ENCODE measurements at regions not wholly inside any gene's neighbourhood (a gene's known extent, or its start where the extent isn't known, plus 50 kb on each side); places are given as distances from the start of the nearest gene placed in this dataset.

DNA sequence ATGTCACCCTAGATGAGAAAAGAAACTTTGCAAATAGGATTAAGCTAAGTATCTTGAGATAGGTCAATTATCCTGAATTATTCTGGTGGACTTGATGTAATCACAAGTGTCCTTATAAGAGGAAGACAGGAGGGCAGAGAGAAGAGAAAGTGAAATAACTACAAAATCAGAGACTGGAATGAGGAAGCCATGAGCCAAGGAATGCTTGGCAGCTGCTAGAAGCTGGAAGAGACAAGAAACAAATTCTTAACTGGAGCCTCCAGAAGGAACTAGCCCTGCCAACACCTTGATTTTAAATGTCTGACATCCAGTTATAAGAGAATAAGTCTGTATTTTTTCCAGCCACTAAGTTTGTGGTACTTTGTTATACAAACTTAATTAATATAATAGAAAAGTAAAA is 480.0 kb downstream of the NR2F1-AS1 start:
- H3K36me3 ChIP-seq: no peaks in the 10 kb centered on the region
- H3K4me1 ChIP-seq: peaks cover 0 to 5% (median 0%) of the 10 kb centered on the region in 9 donors
- H3K4me3 ChIP-seq: no peak overlapping the region
- no peak overlapping the region for H3K27ac ChIP-seq
- intact Hi-C loops (cut with DNase I): no loop called here
- TF ChIP-seq, protein P1, sequence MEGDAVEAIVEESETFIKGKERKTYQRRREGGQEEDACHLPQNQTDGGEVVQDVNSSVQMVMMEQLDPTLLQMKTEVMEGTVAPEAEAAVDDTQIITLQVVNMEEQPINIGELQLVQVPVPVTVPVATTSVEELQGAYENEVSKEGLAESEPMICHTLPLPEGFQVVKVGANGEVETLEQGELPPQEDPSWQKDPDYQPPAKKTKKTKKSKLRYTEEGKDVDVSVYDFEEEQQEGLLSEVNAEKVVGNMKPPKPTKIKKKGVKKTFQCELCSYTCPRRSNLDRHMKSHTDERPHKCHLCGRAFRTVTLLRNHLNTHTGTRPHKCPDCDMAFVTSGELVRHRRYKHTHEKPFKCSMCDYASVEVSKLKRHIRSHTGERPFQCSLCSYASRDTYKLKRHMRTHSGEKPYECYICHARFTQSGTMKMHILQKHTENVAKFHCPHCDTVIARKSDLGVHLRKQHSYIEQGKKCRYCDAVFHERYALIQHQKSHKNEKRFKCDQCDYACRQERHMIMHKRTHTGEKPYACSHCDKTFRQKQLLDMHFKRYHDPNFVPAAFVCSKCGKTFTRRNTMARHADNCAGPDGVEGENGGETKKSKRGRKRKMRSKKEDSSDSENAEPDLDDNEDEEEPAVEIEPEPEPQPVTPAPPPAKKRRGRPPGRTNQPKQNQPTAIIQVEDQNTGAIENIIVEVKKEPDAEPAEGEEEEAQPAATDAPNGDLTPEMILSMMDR (IDR thresholded peaks at IDR 0.05): no peak
- H3K9me3 ChIP-seq: peaks cover 0 to 10% (median 0%) of the 10 kb centered on the region in 11 donors
- ATAC-seq: no peak
- no peak for DNase-seq
- no peaks in the 10 kb centered on the region for H3K27me3 ChIP-seq

DNA sequence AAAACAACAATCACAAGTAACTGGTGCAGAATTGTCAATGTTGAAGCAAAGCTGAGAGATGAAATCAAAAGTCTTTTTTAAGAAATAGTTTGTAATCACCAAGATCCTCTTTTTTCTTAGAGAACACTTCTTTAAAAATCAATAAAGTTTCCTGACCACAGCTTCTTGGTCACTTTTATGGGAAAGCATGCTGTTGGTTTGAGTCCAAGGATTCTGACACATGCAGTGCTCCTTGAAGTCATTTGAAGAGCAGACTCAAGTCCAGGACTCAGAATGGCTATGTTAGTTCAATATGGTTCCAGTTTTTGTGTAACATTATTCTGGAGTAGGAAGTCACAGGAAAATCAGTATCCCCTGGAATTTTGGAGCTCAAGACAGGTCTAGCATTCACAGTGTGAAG is 480.6 kb downstream of the NR2F1-AS1 start:
- Histone ChIP-seq H3K27ac (no peak overlapping the region), H3K27me3 (no peaks in the 10 kb centered on the region), H3K9me3 (peaks cover 0 to 10% (median 0%) of the 10 kb centered on the region in 11 donors), H3K36me3 (no peaks in the 10 kb centered on the region), H3K4me1 (peaks cover 0 to 5% (median 0%) of the 10 kb centered on the region in 9 donors), H3K4me3 (no peak overlapping the region)
- DNase-seq (no peak), ATAC-seq (no peak)
- intact Hi-C loops (cut with DNase I): no loop called here
- TF ChIP-seq, protein P1 (IDR thresholded peaks at IDR 0.05): no peak

DNA sequence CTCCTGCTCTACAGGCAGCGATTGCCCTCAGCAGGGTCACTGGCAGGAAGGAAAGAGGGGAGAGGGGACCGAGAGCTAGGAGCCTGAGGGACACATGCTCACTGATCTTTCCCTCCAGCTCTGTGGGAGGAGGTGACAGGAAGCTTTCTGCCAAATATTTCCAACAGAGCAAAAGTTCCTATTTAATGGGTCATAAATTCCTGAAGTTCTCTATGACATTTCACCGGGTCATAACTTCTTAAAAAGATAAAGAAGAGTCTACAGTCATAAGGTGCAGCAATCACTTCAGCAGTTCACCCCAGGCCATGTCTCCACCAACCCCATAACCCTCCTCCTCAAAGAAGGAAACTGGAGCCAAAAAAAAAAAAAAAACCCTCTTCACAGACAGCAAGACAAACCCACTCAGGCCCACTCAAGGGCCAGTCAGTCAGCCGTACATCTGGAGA is 481.1 kb downstream of the NR2F1-AS1 start:
- intact Hi-C loops (cut with DNase I): no loop called here
- ATAC-seq (no peak), DNase-seq (no peak)
- TF ChIP-seq, protein P1 (IDR thresholded peaks at IDR 0.05): no peak
- peaks cover 0 to 5% (median 0%) of the 10 kb centered on the region in 9 donors for H3K4me1 ChIP-seq
- H3K27me3 ChIP-seq: no peaks in the 10 kb centered on the region
- H3K4me3 ChIP-seq: no peak overlapping the region
- 51 to 60% methylated on average over 4 of the region's 4 CpGs for WGBS, 2 donors
- no peaks in the 10 kb centered on the region for H3K36me3 ChIP-seq
- H3K9me3 ChIP-seq: peaks cover 0 to 10% (median 0%) of the 10 kb centered on the region in 11 donors
- H3K27ac ChIP-seq: no peak overlapping the region

DNA sequence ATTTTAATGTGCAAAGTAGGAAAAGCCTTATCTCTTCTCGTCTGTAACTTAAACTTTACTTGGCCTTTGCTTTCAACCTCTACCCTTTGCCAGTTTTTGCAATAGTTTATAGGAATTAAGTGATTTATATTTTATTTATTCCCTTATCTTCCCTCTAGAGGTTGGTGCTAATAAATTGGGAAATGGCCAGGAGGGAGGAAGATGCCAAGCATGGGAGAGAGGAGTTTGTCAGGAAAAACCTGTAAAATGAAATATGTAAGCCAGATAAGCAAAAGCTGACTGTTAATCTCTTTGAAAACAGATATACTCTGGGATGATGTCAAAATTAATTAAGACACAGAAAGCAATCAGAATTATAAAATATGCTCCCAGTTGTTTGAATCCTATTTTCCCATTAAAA is 484.5 kb downstream of the NR2F1-AS1 start:
- no peak for DNase-seq
- Histone ChIP-seq H3K27me3 (no peaks in the 10 kb centered on the region), H3K9me3 (peaks cover 0 to 10% (median 0%) of the 10 kb centered on the region in 11 donors), H3K4me3 (no peak overlapping the region), H3K36me3 (no peaks in the 10 kb centered on the region), H3K27ac (no peak overlapping the region), H3K4me1 (peaks cover 0 to 5% (median 0%) of the 10 kb centered on the region in 9 donors)
- intact Hi-C loops (cut with DNase I): no loop called here
- TF ChIP-seq, protein P1 (IDR thresholded peaks at IDR 0.05): no peak
- WGBS, 2 donors: 76 to 87% methylated on average over 1 of the region's 1 CpG
- ATAC-seq: no peak

Measured in heart right ventricle (tissue), 16 donors.